NCI-H69 (cell line): ENCODE measurements at regions not wholly inside any gene's neighbourhood (a gene's known extent, or its start where the extent isn't known, plus 50 kb on each side); places are given as distances from the start of the nearest gene placed in this dataset.
A peak's percentile ranks its signal among the peaks of the same experiment; 100 is the strongest.

ENCODE experiments used
- DNase-seq: peaks from one replicate; lab custom pipeline; 2025; lab: John Stamatoyannopoulos, UW

- no peak for DNase-seq
Observed at GRCh38 chr9:116083837-116084236, 69.8 kb upstream of the PAPPA start.

GRCh38 chr9:116084497-116084896, 69.1 kb upstream of the PAPPA start:
- DNase-seq, result no peak

GRCh38 chr9:116087246-116087645, 66.3 kb upstream of the PAPPA start:
- peak; percentile 97 for DNase-seq

GRCh38 chr9:116087751-116088194, 65.8 kb upstream of the PAPPA start:
- peak; percentile 97 for DNase-seq

- DNase-seq, result peak; percentile 34
Observed at GRCh38 chr9:116088396-116088795, 65.2 kb upstream of the PAPPA start.

GRCh38 chr9:116090030-116090770, 63.4 kb upstream of the PAPPA start:
- DNase-seq, result no peak

- no peak for DNase-seq
Observed at GRCh38 chr9:116094846-116095245, 58.7 kb upstream of the PAPPA start.

- DNase-seq, result no peak
Observed at GRCh38 chr9:116095403-116095802, 58.2 kb upstream of the PAPPA start.

- peak; percentile 41 for DNase-seq
Observed at GRCh38 chr9:116096046-116096445, 57.5 kb upstream of the PAPPA start.

GRCh38 chr9:116096853-116097252, 56.7 kb upstream of the PAPPA start:
- DNase-seq, result peak; percentile 82

- DNase-seq, result no peak
Observed at GRCh38 chr9:116098476-116098875, 55.1 kb upstream of the PAPPA start.

- DNase-seq, result no peak
Observed at GRCh38 chr9:116099821-116100220, 53.8 kb upstream of the PAPPA start.

- DNase-seq, result no peak
Observed at GRCh38 chr9:116100711-116101121, 52.9 kb upstream of the PAPPA start.

- DNase-seq, result no peak
Observed at GRCh38 chr9:116101516-116101915, 52.1 kb upstream of the PAPPA start.

- no peak for DNase-seq
Observed at GRCh38 chr9:116102596-116102995, 51.0 kb upstream of the PAPPA start.
